Fibroblast of skin of left biceps (primary cell): ENCODE measurements at regions not wholly inside any gene's neighbourhood (a gene's known extent, or its start where the extent isn't known, plus 50 kb on each side); places are given as distances from the start of the nearest gene placed in this dataset.
"Not testable (repeated sequence)": the region's sequence is repeated elsewhere in the genome, so short reads cannot be mapped to it uniquely, and the experiment has no call there.

Experiments
- DNase-seq, 2 experiments: peaks; one replicate each; pipeline ENCODE4 v3.0.0-alpha.2; 2013; ENCODE audit warnings: low read depth in 2 of 2

DNA sequence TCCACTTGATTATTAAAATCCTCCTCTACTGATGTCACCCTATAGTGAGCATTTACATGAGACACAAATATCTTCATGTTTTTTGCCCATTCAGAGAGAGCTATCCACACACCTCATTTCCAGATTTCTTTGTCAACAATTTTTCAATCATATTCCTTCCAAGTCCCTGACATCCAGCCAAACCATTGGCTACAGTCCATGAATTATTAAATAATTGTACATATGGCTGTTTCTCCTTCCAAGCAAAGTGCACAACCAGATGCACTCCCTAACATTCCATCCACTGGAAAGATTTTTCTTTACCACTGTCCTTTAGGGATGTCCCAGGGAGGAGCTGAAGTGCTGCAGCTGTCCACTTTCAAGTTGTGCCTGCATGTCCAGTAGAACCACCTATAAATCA is 328.0 kb upstream of the MDFIC2 start:
- no peak for DNase-seq

- DNase-seq, result no peak
These were observed 322.9 kb upstream of the MDFIC2 start for GRCh38 chr3:70635301-70635700.

GRCh38 chr3:70631716-70632307 is 319.4 kb upstream of the MDFIC2 start:
- DNase-seq, result no peak

- DNase-seq, result no peak
These were observed 309.0 kb upstream of the MDFIC2 start for GRCh38 chr3:70621451-70621850.

- no peak for DNase-seq
These were observed 308.5 kb upstream of the MDFIC2 start for GRCh38 chr3:70620956-70621355.

GRCh38 chr3:70620367-70620766 is 307.9 kb upstream of the MDFIC2 start:
- DNase-seq, result no peak

DNA sequence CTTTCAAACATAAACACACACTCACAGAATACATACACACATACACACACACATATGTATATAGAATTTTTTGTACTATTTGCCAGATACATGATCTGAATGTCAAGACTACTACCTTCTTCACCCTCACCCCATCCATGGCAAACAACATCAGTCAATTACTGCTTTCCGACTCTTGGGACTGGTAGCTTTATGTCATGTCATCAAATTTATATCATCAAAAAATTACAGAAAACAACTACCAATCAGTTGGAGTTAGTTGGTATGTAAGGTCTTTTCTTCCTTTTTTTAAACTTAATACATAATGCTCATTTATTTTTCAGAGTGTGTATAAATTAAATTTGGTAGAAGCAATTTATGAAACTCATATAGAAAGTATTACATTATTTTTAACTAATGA is 305.7 kb upstream of the MDFIC2 start:
- DNase-seq, result no peak

DNA sequence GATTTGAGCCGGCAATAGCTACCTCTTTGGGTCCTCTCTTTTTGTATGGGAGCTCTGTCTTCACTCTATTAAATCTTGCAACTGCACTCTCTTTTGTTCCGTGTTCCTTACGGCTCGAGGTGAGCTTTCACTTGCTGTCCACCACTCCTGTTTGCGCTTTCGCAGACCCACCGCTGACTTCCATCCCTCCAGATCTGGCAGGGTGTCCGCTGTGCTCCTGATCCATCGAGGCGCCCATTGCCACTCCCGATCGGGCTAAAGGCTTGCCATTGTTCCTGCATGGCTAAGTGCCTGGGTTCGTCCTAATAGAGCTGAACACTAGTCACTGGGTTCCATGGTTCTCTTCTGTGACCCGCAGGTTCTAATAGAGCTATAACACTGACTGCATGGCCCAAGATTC is 304.9 kb upstream of the MDFIC2 start:
- DNase-seq, result not testable (repeated sequence)

- DNase-seq, result no peak
These were observed 302.8 kb upstream of the MDFIC2 start for GRCh38 chr3:70615286-70615685.

- DNase-seq, result no peak
These were observed 301.7 kb upstream of the MDFIC2 start for GRCh38 chr3:70614111-70614510.

GRCh38 chr3:70612920-70613319 is 300.5 kb upstream of the MDFIC2 start:
- DNase-seq, result no peak

DNA sequence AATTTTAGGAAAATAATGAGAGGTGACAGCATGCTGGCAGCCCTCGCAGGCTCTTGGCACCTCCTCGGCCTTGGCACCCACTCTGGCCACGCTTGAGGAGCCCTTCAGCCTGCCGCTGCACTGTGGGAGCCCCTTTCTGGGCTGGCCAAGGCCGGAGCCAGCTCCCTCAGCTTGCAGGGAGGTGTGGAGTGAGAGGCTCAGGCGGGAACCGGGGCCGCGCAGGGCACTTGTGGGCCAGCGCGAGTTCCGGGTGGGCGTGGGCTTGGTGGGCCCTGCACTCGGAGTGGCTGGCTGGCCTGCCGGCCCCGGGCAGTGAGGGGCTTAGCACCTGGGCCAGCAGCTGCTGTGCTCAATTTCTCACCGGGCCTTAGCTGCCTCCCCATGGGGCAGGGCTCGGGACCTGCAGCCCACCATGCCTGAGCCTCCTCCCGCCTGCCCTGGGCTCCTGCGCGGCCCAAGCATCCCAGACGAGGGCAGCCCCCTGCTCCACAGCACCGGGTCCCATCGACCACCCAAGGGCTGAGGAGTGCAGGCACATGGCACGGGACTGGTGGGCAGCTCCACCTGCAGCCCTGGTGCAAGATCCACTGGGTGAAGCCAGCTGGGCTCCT is 299.3 kb upstream of the MDFIC2 start:
- not testable (repeated sequence) for DNase-seq

GRCh38 chr3:70608434-70608833 is 296.0 kb upstream of the MDFIC2 start:
- DNase-seq, result no peak

- DNase-seq, result no peak
These were observed 295.0 kb upstream of the MDFIC2 start for GRCh38 chr3:70607469-70607868.

- DNase-seq, result no peak
These were observed 293.6 kb upstream of the MDFIC2 start for GRCh38 chr3:70606018-70606417.

DNA sequence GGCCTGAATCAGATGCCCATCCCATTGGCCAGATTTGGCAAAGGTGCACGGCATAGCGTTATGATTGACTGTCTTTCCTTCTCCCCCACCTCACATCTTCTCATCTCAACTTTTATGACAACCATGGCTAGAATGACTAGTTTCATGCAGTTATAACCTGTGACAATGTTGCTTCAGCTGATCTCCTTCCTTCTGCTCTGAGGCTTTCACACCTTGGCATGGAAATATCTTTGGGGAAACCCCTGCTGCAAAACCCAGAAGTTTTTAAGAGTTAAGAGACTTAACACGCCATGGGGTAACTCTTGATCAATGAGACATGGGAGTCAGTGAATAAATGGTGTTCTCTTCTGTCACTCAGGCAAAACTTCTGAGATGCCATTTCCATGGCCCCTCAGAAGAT is 290.7 kb upstream of the MDFIC2 start:
- no peak for DNase-seq

GRCh38 chr3:70597312-70597711 is 284.9 kb upstream of the MDFIC2 start:
- DNase-seq, result no peak

GRCh38 chr3:70583682-70584081 is 271.2 kb upstream of the MDFIC2 start:
- no peak for DNase-seq

DNA sequence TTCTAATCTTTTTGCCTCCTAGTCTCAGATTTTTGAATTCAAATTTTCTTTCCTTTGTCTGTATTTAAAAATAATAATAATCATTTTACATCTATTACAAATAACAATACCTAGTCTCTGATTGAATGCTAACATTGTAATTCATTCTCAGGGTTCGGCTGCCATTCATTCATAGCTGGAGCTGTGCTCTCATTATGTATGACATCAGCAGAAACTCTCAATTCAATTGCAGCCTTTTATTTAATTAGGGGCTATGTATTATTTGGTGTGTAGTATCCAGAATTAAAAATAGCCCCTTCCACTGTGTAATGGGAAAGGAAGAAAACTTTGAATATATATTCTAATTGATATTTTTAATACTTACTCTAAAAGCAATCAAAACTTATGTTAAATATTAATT is 270.4 kb upstream of the MDFIC2 start:
- DNase-seq, result no peak

- DNase-seq, result no peak
These were observed 267.6 kb upstream of the MDFIC2 start for GRCh38 chr3:70580021-70580420.

- no peak for DNase-seq
These were observed 259.3 kb upstream of the MDFIC2 start for GRCh38 chr3:70571696-70572095.

GRCh38 chr3:70570584-70570983 is 258.1 kb upstream of the MDFIC2 start:
- DNase-seq, result no peak

DNA sequence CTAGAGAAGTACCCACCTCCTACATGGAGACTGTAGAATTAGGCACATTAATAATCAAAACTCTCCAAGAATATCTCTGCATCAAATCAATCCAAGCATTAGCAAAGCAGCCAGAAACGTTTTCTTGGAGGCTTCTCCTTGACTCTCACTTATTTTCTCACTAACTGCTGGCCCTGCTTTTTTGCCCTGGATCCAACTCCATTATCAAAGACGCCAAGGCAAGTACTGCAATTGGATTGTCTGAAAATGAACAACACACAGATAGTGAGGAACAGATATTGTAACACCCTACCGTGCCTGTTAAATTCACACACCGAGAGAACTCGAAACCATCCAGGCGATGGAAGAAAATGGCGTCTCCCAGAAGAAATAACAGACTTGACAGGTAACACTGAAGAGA is 256.2 kb upstream of the MDFIC2 start:
- DNase-seq, result no peak

DNA sequence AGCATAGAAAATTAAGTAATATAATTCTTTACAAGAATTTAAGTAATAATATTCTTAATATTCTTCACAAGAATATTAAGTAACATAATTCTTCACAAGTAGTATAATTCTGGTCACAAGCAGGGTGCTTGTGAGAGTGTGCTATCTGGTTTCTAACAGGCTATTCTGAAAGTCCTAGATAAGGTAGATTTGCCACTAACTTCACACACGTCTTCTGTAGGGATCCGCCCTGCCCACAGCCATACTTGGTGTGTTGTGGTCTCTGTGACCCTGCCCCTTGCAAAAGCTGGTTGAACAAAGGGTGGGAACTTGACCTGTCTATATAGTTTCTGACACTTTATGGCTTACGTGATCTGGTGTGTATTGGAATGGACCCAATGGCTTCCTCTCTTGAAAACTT is 253.4 kb upstream of the MDFIC2 start:
- DNase-seq, result no peak
